SK-N-SH treated with all-trans-retinoic acid at 6 μM for 48 hours (cell line): ENCODE measurements at regions not wholly inside any gene's neighbourhood (a gene's known extent, or its start where the extent isn't known, plus 50 kb on each side); places are given as distances from the start of the nearest gene placed in this dataset.

Source experiments
- ATAC-seq: fragments of 200-7000 bp; cut with Tn5 transposase; 3 replicates; pipeline ENCODE4 v1.9.1; 2020; ENCODE audit warnings: mild to moderate bottlenecking, moderate library complexity
- ARNTL ChIP-seq: fragments of 450-650 bp; formaldehyde crosslinking; IDR thresholded peaks from 2 replicates; pipeline ENCODE4 v1.5.0; 2020; ENCODE audit warnings: low read depth, mild to moderate bottlenecking, moderate library complexity, borderline replicate concordance
- BACH2 ChIP-seq: fragments of 250-450 bp; sonication (Bioruptor Pico); IDR thresholded peaks from 2 replicates; pipeline ENCODE4 v1.9.0; 2021; ENCODE audit warnings: mild to moderate bottlenecking, borderline replicate concordance
- CSDC2 ChIP-seq: fragments of 250-450 bp; sonication (Bioruptor Pico); IDR thresholded peaks from 2 replicates; pipeline ENCODE4 v1.5.0; 2020; ENCODE audit warnings: mild to moderate bottlenecking, moderate library complexity
- ESRRG ChIP-seq: fragments of 250-450 bp; sonication (Bioruptor Pico); IDR thresholded peaks from 2 replicates; pipeline ENCODE4 v1.6.1; 2021; ENCODE audit warnings: mild to moderate bottlenecking
- GLIS3 ChIP-seq: fragments of 250-450 bp; sonication (Bioruptor Pico); IDR thresholded peaks from 2 replicates; pipeline ENCODE4 v1.5.0; 2020; ENCODE audit warnings: mild to moderate bottlenecking, moderate library complexity
- ISL1 ChIP-seq: fragments of 250-450 bp; sonication (Bioruptor Pico); IDR thresholded peaks from 2 replicates; pipeline ENCODE4 v2.1.2; 2022; ENCODE audit warnings: mild to moderate bottlenecking, moderate library complexity
- OSR1 ChIP-seq: fragments of 250-450 bp; sonication (Bioruptor Pico); IDR thresholded peaks from 2 replicates; pipeline ENCODE4 v1.8.0; 2022; ENCODE audit warnings: moderate library complexity, mild to moderate bottlenecking, inconsistent platforms
- PPARA ChIP-seq: fragments of 250-450 bp; sonication (Bioruptor Pico); IDR thresholded peaks from 2 replicates; pipeline ENCODE4 v1.5.0; 2020; ENCODE audit warnings: mild to moderate bottlenecking, borderline replicate concordance
- RARB ChIP-seq: fragments of 250-450 bp; sonication (Bioruptor Pico); IDR thresholded peaks from 2 replicates; pipeline ENCODE4 v1.8.0; 2021; ENCODE audit warnings: mild to moderate bottlenecking, moderate library complexity
- SNAI2 ChIP-seq: fragments of 250-450 bp; sonication (Bioruptor Pico); IDR thresholded peaks from 2 replicates; pipeline ENCODE4 v1.5.0; 2020; ENCODE audit warnings: mild to moderate bottlenecking, moderate library complexity
- TCF4 ChIP-seq: fragments of 250-450 bp; sonication (Bioruptor Pico); IDR thresholded peaks from 2 replicates; pipeline ENCODE4 v1.8.0; 2021; ENCODE audit warnings: mild to moderate bottlenecking, moderate library complexity, borderline replicate concordance
- TOX ChIP-seq: fragments of 250-450 bp; sonication (Bioruptor Pico); IDR thresholded peaks from 2 replicates; pipeline ENCODE4 v1.8.0; 2021; ENCODE audit warnings: mild to moderate bottlenecking, moderate library complexity, borderline replicate concordance
- ZC3H10 ChIP-seq: fragments of 250-450 bp; sonication (Bioruptor Pico); IDR thresholded peaks from 2 replicates; pipeline ENCODE4 v1.5.1; 2021; ENCODE audit warnings: mild to moderate bottlenecking, moderate library complexity
- ZFP3 ChIP-seq: fragments of 250-450 bp; sonication (Bioruptor Pico); IDR thresholded peaks from 2 replicates; pipeline ENCODE4 v1.5.0; 2020; ENCODE audit warnings: mild to moderate bottlenecking, moderate library complexity
- ZFP30 ChIP-seq: fragments of 450-650 bp; formaldehyde crosslinking; IDR thresholded peaks from 2 replicates; pipeline ENCODE4 v1.5.0; 2022; ENCODE audit warnings: mild to moderate bottlenecking, moderate library complexity
- ZNF565 ChIP-seq: fragments of 450-650 bp; formaldehyde crosslinking; conservative IDR thresholded peaks from 2 replicates; pipeline ENCODE4 v1.5.0; 2020; ENCODE audit warnings: low read depth, mild to moderate bottlenecking, moderate library complexity
- ZNF8 ChIP-seq: fragments of 450-650 bp; formaldehyde crosslinking; IDR thresholded peaks from 2 replicates; pipeline ENCODE4 v1.5.0; 2020; ENCODE audit warnings: mild to moderate bottlenecking, moderate library complexity
- TF ChIP-seq, protein P1 (sequence below): fragments of 250-450 bp; sonication (Bioruptor Pico); IDR thresholded peaks from 2 replicates; pipeline ENCODE4 v1.5.0; 2020; ENCODE audit warnings: mild to moderate bottlenecking, moderate library complexity
- TF ChIP-seq, protein P2 (sequence below): fragments of 250-450 bp; sonication (Bioruptor Pico); IDR thresholded peaks from 2 replicates; pipeline ENCODE4 v1.5.1; 2020; ENCODE audit warnings: low read depth, mild to moderate bottlenecking, moderate library complexity
- TF ChIP-seq, protein P3 (sequence below): fragments of 250-450 bp; sonication (Bioruptor Pico); IDR thresholded peaks from 2 replicates; pipeline ENCODE4 v1.5.1; 2021; ENCODE audit warnings: mild to moderate bottlenecking, moderate library complexity
- TF ChIP-seq, protein P4 (sequence below): fragments of 250-450 bp; sonication (Bioruptor Pico); IDR thresholded peaks from 2 replicates; pipeline ENCODE4 v1.8.0; 2020; ENCODE audit warnings: mild to moderate bottlenecking, moderate library complexity, borderline replicate concordance
- TF ChIP-seq, protein P5 (sequence below): fragments of 250-450 bp; sonication (Bioruptor Pico); IDR thresholded peaks from 2 replicates; pipeline ENCODE4 v1.8.0; 2021; ENCODE audit warnings: low read depth, mild to moderate bottlenecking, moderate library complexity, borderline replicate concordance

DNA sequence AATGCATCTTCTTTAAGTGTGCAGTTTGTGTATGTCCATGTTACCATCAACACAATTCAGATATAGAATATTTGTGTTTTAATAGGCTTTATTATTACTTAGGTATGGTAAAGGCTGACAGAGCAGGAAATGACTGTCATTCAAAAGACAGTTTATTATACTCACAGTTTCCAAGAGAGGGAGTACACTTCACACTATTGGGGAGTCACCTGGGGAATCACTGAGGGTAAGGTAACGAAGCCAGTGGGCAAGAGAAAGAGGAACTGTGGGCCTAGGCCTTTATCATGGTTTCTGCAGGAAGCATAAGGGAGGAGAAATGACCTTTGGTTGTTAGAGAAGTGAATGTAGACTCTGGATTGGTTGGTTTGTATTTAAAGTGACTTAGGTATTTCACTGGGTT is 235.1 kb upstream of the HCCS start:
- ATAC-seq: no peak
- TF ChIP-seq ZNF8 (CRISPR knock-in tag) (no peak), RARB (CRISPR knock-in tag) (no peak), ZNF565 (no peak), BACH2 (CRISPR knock-in tag) (no peak), OSR1 (CRISPR knock-in tag) (no peak), ARNTL (no peak), TCF4 (no peak), SNAI2 (CRISPR knock-in tag) (no peak), ESRRG (no peak), ZFP30 (CRISPR knock-in tag) (no peak), ZFP3 (CRISPR knock-in tag) (no peak), ZC3H10 (no peak), TOX (no peak), ISL1 (no peak), CSDC2 (no peak)
- TF ChIP-seq, protein P1, sequence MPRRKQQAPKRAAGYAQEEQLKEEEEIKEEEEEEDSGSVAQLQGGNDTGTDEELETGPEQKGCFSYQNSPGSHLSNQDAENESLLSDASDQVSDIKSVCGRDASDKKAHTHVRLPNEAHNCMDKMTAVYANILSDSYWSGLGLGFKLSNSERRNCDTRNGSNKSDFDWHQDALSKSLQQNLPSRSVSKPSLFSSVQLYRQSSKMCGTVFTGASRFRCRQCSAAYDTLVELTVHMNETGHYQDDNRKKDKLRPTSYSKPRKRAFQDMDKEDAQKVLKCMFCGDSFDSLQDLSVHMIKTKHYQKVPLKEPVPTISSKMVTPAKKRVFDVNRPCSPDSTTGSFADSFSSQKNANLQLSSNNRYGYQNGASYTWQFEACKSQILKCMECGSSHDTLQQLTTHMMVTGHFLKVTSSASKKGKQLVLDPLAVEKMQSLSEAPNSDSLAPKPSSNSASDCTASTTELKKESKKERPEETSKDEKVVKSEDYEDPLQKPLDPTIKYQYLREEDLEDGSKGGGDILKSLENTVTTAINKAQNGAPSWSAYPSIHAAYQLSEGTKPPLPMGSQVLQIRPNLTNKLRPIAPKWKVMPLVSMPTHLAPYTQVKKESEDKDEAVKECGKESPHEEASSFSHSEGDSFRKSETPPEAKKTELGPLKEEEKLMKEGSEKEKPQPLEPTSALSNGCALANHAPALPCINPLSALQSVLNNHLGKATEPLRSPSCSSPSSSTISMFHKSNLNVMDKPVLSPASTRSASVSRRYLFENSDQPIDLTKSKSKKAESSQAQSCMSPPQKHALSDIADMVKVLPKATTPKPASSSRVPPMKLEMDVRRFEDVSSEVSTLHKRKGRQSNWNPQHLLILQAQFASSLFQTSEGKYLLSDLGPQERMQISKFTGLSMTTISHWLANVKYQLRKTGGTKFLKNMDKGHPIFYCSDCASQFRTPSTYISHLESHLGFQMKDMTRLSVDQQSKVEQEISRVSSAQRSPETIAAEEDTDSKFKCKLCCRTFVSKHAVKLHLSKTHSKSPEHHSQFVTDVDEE (CRISPR knock-in tag): no peak
- TF ChIP-seq, protein P2, sequence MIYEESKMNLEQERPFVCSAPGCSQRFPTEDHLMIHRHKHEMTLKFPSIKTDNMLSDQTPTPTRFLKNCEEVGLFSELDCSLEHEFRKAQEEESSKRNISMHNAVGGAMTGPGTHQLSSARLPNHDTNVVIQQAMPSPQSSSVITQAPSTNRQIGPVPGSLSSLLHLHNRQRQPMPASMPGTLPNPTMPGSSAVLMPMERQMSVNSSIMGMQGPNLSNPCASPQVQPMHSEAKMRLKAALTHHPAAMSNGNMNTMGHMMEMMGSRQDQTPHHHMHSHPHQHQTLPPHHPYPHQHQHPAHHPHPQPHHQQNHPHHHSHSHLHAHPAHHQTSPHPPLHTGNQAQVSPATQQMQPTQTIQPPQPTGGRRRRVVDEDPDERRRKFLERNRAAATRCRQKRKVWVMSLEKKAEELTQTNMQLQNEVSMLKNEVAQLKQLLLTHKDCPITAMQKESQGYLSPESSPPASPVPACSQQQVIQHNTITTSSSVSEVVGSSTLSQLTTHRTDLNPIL (CRISPR knock-in tag): no peak
- TF ChIP-seq, protein P3, sequence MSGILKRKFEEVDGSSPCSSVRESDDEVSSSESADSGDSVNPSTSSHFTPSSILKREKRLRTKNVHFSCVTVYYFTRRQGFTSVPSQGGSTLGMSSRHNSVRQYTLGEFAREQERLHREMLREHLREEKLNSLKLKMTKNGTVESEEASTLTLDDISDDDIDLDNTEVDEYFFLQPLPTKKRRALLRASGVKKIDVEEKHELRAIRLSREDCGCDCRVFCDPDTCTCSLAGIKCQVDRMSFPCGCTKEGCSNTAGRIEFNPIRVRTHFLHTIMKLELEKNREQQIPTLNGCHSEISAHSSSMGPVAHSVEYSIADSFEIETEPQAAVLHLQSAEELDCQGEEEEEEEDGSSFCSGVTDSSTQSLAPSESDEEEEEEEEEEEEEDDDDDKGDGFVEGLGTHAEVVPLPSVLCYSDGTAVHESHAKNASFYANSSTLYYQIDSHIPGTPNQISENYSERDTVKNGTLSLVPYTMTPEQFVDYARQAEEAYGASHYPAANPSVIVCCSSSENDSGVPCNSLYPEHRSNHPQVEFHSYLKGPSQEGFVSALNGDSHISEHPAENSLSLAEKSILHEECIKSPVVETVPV (CRISPR knock-in tag): no peak
- TF ChIP-seq, protein P4, sequence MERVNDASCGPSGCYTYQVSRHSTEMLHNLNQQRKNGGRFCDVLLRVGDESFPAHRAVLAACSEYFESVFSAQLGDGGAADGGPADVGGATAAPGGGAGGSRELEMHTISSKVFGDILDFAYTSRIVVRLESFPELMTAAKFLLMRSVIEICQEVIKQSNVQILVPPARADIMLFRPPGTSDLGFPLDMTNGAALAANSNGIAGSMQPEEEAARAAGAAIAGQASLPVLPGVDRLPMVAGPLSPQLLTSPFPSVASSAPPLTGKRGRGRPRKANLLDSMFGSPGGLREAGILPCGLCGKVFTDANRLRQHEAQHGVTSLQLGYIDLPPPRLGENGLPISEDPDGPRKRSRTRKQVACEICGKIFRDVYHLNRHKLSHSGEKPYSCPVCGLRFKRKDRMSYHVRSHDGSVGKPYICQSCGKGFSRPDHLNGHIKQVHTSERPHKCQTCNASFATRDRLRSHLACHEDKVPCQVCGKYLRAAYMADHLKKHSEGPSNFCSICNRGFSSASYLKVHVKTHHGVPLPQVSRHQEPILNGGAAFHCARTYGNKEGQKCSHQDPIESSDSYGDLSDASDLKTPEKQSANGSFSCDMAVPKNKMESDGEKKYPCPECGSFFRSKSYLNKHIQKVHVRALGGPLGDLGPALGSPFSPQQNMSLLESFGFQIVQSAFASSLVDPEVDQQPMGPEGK (CRISPR knock-in tag): no peak

DNA sequence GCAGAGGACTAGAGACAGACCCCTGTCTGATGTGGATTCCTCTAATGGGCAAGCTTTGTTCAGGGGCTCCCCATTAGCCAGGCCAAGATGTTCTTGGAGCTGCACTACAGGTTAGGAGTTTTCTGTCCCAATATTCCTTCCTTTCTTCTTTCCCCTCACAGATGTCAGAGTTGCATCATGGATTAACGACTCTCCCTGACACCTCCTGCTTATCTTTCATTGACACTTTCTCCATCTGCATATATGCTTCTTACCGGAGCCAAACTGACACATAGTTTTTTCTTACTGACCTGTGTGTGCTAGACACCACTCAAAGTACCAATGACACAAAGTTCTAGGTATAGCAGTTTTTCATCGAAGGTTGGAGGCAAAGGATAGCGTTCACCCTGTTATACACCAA is 228.6 kb upstream of the HCCS start:
- TF ChIP-seq BACH2 (CRISPR knock-in tag) (no peak), ZNF565 (no peak), ZC3H10 (no peak), ZFP3 (CRISPR knock-in tag) (no peak), TOX (no peak), PPARA (no peak)
- TF ChIP-seq, protein P3 (CRISPR knock-in tag): no peak
- TF ChIP-seq, protein P5, sequence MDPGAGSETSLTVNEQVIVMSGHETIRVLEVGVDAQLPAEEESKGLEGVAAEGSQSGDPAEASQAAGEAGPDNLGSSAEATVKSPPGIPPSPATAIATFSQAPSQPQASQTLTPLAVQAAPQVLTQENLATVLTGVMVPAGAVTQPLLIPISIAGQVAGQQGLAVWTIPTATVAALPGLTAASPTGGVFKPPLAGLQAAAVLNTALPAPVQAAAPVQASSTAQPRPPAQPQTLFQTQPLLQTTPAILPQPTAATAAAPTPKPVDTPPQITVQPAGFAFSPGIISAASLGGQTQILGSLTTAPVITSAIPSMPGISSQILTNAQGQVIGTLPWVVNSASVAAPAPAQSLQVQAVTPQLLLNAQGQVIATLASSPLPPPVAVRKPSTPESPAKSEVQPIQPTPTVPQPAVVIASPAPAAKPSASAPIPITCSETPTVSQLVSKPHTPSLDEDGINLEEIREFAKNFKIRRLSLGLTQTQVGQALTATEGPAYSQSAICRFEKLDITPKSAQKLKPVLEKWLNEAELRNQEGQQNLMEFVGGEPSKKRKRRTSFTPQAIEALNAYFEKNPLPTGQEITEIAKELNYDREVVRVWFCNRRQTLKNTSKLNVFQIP: no peak
- no peak for ATAC-seq

DNA sequence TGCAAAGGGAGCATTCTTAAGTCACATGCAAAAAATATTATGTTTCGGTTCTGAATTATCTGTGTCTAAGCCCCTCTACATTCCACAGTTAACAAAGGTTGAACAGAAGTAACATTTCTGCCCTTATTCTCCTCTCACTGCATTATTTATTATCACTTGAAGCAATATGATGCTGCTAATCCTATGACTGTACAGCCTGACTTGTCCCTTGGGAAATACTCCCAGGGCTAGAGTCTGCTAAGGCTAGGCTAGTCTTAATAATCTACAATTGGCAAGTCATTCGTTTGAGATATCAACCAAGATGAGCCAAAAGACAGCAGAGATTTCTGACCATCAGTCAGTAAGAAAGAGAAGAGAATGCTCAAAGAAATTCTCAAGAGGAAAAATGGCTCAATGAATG is 226.9 kb upstream of the HCCS start:
- TF ChIP-seq ZNF565 (no peak), ZFP30 (CRISPR knock-in tag) (no peak), OSR1 (CRISPR knock-in tag) (no peak), PPARA (no peak), GLIS3 (CRISPR knock-in tag) (no peak), CSDC2 (no peak), TCF4 (no peak), BACH2 (CRISPR knock-in tag) (no peak), ZNF8 (CRISPR knock-in tag) (no peak)
- TF ChIP-seq, protein P5: no peak
- TF ChIP-seq, protein P3 (CRISPR knock-in tag): no peak
- TF ChIP-seq, protein P4 (CRISPR knock-in tag): no peak
- ATAC-seq: no peak
